Skeletal muscle cell (primary cell): ENCODE measurements at regions not wholly inside any gene's neighbourhood (a gene's known extent, or its start where the extent isn't known, plus 50 kb on each side); places are given as distances from the start of the nearest gene placed in this dataset.
"Not testable (repeated sequence)": the region's sequence is repeated elsewhere in the genome, so short reads cannot be mapped to it uniquely, and the experiment has no call there.

Experiments used
- DNase-seq: peaks from one replicate; pipeline ENCODE4 v3.0.0-alpha.2; 2010; ENCODE audit warnings: low read depth
- H3K4me3 ChIP-seq: 2 replicates; pipeline ENCODE4 v1.5.1; 2011; ENCODE audit warnings: low read depth, mild to moderate bottlenecking, control low read depth, low read length, moderate library complexity

GRCh38 chr9:22170556-22170955 lies 161.5 kb upstream of the CDKN2B start:
- DNase-seq, result no peak
- H3K4me3 ChIP-seq, result no peak overlapping the region

- no peak overlapping the region for H3K4me3 ChIP-seq
Measured at GRCh38 chr9:22170990-22171670, 162.0 kb upstream of the CDKN2B start.

GRCh38 chr9:22171691-22172090 lies 162.6 kb upstream of the CDKN2B start:
- no peak for DNase-seq
- no peak overlapping the region for H3K4me3 ChIP-seq

More at GRCh38 chr9:22170990-22171670, 162.0 kb upstream of the CDKN2B start:
- no peak for DNase-seq

GRCh38 chr9:22173908-22174307 lies 164.8 kb upstream of the CDKN2B start:
- no peak overlapping the region for H3K4me3 ChIP-seq
- DNase-seq, result no peak

GRCh38 chr9:22175972-22176545 lies 167.0 kb upstream of the CDKN2B start:
- no peak overlapping the region for H3K4me3 ChIP-seq
- no peak for DNase-seq

GRCh38 chr9:22181021-22181420 lies 171.9 kb upstream of the CDKN2B start:
- H3K4me3 ChIP-seq, DNase-seq: not testable (repeated sequence)

- H3K4me3 ChIP-seq, result no peak overlapping the region
Measured at GRCh38 chr9:22189471-22189870, 180.4 kb upstream of the CDKN2B start.

GRCh38 chr9:22197000-22197399 lies 187.9 kb upstream of the CDKN2B start:
- not testable (repeated sequence) for DNase-seq, H3K4me3 ChIP-seq

More at GRCh38 chr9:22189471-22189870, 180.4 kb upstream of the CDKN2B start:
- DNase-seq, result no peak

GRCh38 chr9:22198681-22199080 lies 189.6 kb upstream of the CDKN2B start:
- H3K4me3 ChIP-seq, result no peak overlapping the region
- DNase-seq, result no peak

GRCh38 chr9:22201256-22201655 lies 192.2 kb upstream of the CDKN2B start:
- no peak for DNase-seq
- H3K4me3 ChIP-seq, result no peak overlapping the region

- no peak for DNase-seq
- no peak overlapping the region for H3K4me3 ChIP-seq
Measured at GRCh38 chr9:22203371-22204138, 194.4 kb upstream of the CDKN2B start.

- DNase-seq, result no peak
- no peak overlapping the region for H3K4me3 ChIP-seq
Measured at GRCh38 chr9:22204240-22204639, 195.1 kb upstream of the CDKN2B start.

GRCh38 chr9:22206833-22207232 lies 197.7 kb upstream of the CDKN2B start:
- DNase-seq, result no peak
- no peak overlapping the region for H3K4me3 ChIP-seq

- no peak for DNase-seq
- H3K4me3 ChIP-seq, result no peak overlapping the region
Measured at GRCh38 chr9:22208846-22209585, 199.9 kb upstream of the CDKN2B start.

GRCh38 chr9:22210262-22210661 lies 201.2 kb upstream of the CDKN2B start:
- no peak overlapping the region for H3K4me3 ChIP-seq
- DNase-seq, result no peak

- H3K4me3 ChIP-seq, result no peak overlapping the region
- no peak for DNase-seq
Measured at GRCh38 chr9:22210936-22211335, 201.8 kb upstream of the CDKN2B start.

GRCh38 chr9:22211588-22212360 lies 202.7 kb upstream of the CDKN2B start:
- peak; percentile 80 for DNase-seq
- no peak overlapping the region for H3K4me3 ChIP-seq

GRCh38 chr9:22214021-22214420 lies 204.9 kb upstream of the CDKN2B start:
- no peak overlapping the region for H3K4me3 ChIP-seq
- no peak for DNase-seq

- peak; percentile 44 for DNase-seq
- no peak overlapping the region for H3K4me3 ChIP-seq
Measured at GRCh38 chr9:22214497-22215031, 205.5 kb upstream of the CDKN2B start.
